Fibroblast of mammary gland (primary cell): ENCODE measurements at regions not wholly inside any gene's neighbourhood (a gene's known extent, or its start where the extent isn't known, plus 50 kb on each side); places are given as distances from the start of the nearest gene placed in this dataset.
A peak's percentile ranks its signal among the peaks of the same experiment; 100 is the strongest.

Experiments used
- DNase-seq: peaks from one replicate; pipeline ENCODE4 v3.0.0-alpha.2; 2010; ENCODE audit warnings: low read depth
- H3K4me3 ChIP-seq: 2 replicates; pipeline ENCODE4 v1.5.1; 2011; ENCODE audit warnings: low read depth, mild to moderate bottlenecking, low read length, moderate library complexity; ENCODE audit not compliant: control insufficient read depth
- TF ChIP-seq, protein P1 (sequence below): conservative IDR thresholded peaks from 2 replicates; pipeline ENCODE4 v1.5.1; 2011; ENCODE audit warnings: low read depth, low read length, inconsistent platforms; ENCODE audit not compliant: control insufficient read depth, insufficient read depth

DNA sequence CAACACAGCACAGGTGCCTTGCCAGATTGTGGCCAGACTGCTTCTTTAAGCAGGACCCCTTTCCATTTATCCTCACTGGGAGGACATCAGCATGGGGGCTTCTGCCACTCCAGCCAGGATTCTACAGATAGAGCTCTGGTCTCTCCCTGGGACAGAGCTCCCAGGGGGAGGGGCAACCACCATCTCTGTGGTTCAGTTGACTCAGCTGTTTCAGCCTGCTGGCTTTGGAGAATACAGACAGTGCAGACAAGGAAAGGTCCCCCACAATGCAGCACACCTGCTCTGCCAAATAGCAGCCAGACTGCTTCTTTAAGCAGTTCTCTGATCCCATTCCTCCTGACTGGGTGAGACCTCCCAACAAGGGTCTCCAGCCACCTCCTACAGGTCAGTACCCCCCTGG lies 132.8 kb downstream of the OR2K2 start:
- H3K4me3 ChIP-seq, result no peak overlapping the region
- no peak for DNase-seq
- TF ChIP-seq, protein P1, sequence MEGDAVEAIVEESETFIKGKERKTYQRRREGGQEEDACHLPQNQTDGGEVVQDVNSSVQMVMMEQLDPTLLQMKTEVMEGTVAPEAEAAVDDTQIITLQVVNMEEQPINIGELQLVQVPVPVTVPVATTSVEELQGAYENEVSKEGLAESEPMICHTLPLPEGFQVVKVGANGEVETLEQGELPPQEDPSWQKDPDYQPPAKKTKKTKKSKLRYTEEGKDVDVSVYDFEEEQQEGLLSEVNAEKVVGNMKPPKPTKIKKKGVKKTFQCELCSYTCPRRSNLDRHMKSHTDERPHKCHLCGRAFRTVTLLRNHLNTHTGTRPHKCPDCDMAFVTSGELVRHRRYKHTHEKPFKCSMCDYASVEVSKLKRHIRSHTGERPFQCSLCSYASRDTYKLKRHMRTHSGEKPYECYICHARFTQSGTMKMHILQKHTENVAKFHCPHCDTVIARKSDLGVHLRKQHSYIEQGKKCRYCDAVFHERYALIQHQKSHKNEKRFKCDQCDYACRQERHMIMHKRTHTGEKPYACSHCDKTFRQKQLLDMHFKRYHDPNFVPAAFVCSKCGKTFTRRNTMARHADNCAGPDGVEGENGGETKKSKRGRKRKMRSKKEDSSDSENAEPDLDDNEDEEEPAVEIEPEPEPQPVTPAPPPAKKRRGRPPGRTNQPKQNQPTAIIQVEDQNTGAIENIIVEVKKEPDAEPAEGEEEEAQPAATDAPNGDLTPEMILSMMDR, result no peak

DNA sequence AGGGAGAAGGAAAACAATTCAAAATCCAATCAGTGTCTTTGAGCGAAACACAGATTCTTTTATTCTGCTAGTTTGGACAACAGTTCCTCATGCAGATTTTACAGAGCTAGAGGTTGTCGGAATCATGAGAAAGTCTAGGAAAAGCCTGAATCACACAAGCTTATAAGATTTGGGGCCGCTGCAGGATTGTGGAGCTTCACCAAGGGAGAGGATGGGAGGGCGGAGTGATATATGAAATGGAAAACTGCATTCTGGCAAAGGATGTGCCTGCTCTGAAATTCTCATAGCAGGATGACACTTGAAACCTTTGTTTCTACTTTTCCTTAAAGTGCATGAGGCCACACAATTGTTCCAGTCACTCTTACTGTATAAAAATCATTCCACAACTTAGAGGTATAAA lies 134.3 kb downstream of the OR2K2 start:
- H3K4me3 ChIP-seq, result no peak overlapping the region
- peak; percentile 22 for DNase-seq
- TF ChIP-seq, protein P1, result no peak

DNA sequence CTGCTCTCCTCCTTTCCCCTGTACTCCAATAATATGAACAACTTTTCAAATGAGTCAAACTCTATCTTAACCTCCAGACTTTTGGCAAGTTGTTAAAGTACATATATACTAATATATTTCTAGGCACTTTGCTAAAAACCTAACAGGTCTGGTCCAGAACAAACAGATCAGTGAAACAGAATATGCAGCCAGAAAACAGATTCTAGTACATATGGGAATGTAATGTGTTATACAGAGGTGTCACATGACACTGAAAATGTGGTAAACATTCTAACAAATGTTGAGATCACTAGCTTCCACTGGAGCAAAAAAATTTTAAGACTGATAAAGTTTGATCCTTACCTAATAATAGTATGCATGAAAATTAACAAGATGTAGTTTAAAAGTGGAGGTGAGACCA lies 136.9 kb downstream of the OR2K2 start:
- TF ChIP-seq, protein P1, result no peak
- no peak overlapping the region for H3K4me3 ChIP-seq
- DNase-seq, result no peak

DNA sequence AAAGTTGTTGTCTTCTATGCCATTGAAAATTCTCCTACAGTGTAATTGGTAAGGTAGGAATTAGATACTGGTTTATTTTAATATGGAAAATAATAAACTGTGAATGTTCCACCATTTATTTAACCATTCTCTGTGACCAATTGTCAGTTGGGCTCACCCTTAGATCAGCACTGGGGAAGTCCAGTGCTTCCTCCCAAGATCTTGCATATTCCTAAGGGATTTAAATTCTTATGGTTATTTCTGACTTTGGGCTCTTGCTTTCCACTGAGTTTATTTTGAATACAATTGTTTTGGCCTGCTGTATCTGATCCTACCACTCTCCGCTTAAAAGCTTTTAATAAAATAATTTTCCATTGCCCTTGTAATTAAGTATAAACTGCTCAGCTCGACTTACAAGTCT lies 137.4 kb downstream of the OR2K2 start:
- TF ChIP-seq, protein P1, result no peak

DNA sequence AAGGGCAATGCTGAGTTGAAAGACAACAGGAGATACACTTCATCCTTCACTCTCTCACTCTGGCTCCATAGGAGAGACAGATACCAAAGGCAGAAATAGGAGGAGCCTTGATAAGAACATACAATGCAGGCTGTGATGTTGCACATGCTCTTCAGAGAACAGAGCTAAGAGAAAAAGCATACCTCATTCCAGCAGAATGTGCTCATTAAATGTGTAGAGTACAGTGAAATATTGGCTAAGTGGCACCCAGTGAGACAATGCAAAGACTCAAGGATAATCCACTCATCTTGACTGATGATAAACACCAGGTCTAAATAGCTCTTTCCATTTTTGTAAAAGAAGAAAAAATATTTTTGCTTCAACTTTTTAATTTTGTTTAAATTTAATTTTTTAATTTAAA lies 139.7 kb downstream of the OR2K2 start:
- DNase-seq, result no peak
- TF ChIP-seq, protein P1, result no peak
- no peak overlapping the region for H3K4me3 ChIP-seq

More for the DNA sequence above, 137.4 kb downstream of the OR2K2 start:
- no peak for DNase-seq
- H3K4me3 ChIP-seq, result no peak overlapping the region

DNA sequence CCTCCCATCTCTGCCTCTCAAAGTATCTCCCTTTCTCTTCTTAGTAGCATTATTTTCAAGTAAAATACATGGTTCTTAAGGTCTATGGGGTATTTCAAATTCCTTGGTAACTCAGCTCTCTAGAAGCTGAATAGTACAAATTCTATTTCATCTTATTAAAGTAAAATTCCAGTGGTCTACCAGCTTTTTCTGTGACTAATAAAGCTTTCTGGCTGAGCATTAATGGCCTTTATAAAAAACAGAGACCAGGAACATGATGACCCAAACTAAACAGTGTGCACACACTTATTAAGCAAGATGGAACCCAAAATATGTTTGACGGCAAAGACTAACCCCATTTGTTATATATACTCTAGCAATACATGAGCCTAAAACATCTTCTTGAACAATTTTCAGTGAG lies 142.6 kb downstream of the OR2K2 start:
- no peak overlapping the region for H3K4me3 ChIP-seq
- DNase-seq, result no peak
- TF ChIP-seq, protein P1, result no peak

DNA sequence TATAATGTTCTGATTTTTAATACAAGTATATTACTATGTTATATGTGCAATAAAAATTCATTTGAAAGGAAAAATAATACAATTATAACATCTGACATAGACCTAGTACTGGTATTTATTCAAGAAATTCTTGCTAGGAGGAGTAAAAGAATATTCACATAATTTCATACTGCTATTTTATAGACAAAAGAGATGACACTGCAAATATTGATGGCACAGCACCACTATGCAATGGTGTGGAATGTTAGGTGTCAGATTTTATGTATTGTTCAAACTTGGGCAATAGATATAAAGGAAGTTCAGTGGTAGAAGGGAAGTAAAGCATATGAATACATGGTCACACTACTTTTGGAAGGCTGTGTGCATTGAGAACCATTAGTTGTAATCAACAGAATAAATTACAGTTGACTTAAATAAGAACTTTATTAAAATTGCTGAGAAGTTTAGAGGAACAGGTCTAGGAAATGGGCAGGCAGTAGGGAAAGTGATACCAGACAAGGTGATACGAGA lies 143.9 kb downstream of the OR2K2 start:
- no peak for DNase-seq
- no peak overlapping the region for H3K4me3 ChIP-seq
- TF ChIP-seq, protein P1, result no peak
